HEK293T (cell line): ENCODE measurements at regions not wholly inside any gene's neighbourhood (a gene's known extent, or its start where the extent isn't known, plus 50 kb on each side); places are given as distances from the start of the nearest gene placed in this dataset.

ENCODE experiments used
- CTCF ChIA-PET: fragments of 350-600 bp; formaldehyde crosslinking; extraction: SDS; loops from one replicate; lab custom pipeline; 2021; ENCODE audit warnings: antibody characterized with exemption, inconsistent platforms; lab: Yijun Ruan, JAX
- POLR2A ChIA-PET: fragments of 350-600 bp; formaldehyde crosslinking; extraction: SDS; loops from one replicate; lab custom pipeline; 2020; ENCODE audit warnings: antibody characterized with exemption, inconsistent platforms; lab: Yijun Ruan, JAX
- DNase-seq: peaks from one replicate; pipeline ENCODE4 v3.0.0; 2012; ENCODE audit warnings: mixed read lengths; ENCODE audit errors: extremely low spot score
- ARNT ChIP-seq: fragments of 450-650 bp; IDR thresholded peaks from 2 replicates; pipeline ENCODE4 v1.6.1; 2017; ENCODE audit warnings: mild to moderate bottlenecking
- BHLHE40 ChIP-seq: fragments of 450-650 bp; IDR thresholded peaks from 2 replicates; pipeline ENCODE4 v1.6.1; 2016; ENCODE audit warnings: mild to moderate bottlenecking, moderate library complexity, borderline replicate concordance
- CTBP1 ChIP-seq: fragments of 450-650 bp; IDR thresholded peaks from 2 replicates; pipeline ENCODE4 v1.6.1; 2016; ENCODE audit warnings: borderline replicate concordance
- ELF4 ChIP-seq: fragments of 450-650 bp; IDR thresholded peaks from 2 replicates; pipeline ENCODE4 v1.6.1; 2017; ENCODE audit warnings: antibody characterized with exemption
- FOXA1 ChIP-seq: fragments of 450-650 bp; IDR thresholded peaks from 2 replicates; pipeline ENCODE4 v1.6.1; 2016; ENCODE audit warnings: mild to moderate bottlenecking
- FOXK2 ChIP-seq: fragments of 450-650 bp; IDR thresholded peaks from 2 replicates; pipeline ENCODE4 v1.6.1; 2016; ENCODE audit warnings: mild to moderate bottlenecking
- FOXM1 ChIP-seq: fragments of 450-650 bp; IDR thresholded peaks from 2 replicates; pipeline ENCODE4 v1.6.1; 2017; ENCODE audit warnings: mild to moderate bottlenecking, borderline replicate concordance
- HDGF ChIP-seq: fragments of 450-650 bp; IDR thresholded peaks from 2 replicates; pipeline ENCODE4 v1.6.1; 2017; ENCODE audit warnings: antibody characterized with exemption, borderline replicate concordance
- L3MBTL2 ChIP-seq: fragments of 450-650 bp; conservative IDR thresholded peaks from 2 replicates; pipeline ENCODE4 v1.6.1; 2016; ENCODE audit warnings: mild to moderate bottlenecking
- LEF1 ChIP-seq: fragments of 450-650 bp; IDR thresholded peaks from 2 replicates; pipeline ENCODE4 v1.6.1; 2017; ENCODE audit warnings: mild to moderate bottlenecking, borderline replicate concordance
- NFRKB ChIP-seq: fragments of 450-650 bp; IDR thresholded peaks from 2 replicates; pipeline ENCODE4 v1.6.1; 2016; ENCODE audit warnings: mild to moderate bottlenecking, moderate library complexity
- SP1 ChIP-seq: fragments of 450-650 bp; IDR thresholded peaks from 2 replicates; pipeline ENCODE4 v1.6.1; 2017
- SUZ12 ChIP-seq: fragments of 450-650 bp; IDR thresholded peaks from 2 replicates; pipeline ENCODE4 v1.6.1; 2016; ENCODE audit warnings: mild to moderate bottlenecking
- TARDBP ChIP-seq: fragments of 450-650 bp; IDR thresholded peaks from 2 replicates; pipeline ENCODE4 v1.6.1; 2016
- ZNF384 ChIP-seq: fragments of 450-650 bp; IDR thresholded peaks from 2 replicates; pipeline ENCODE4 v1.6.1; 2016
- TF ChIP-seq, protein P1 (sequence below): fragments of 450-650 bp; IDR thresholded peaks from 2 replicates; pipeline ENCODE4 v1.6.1; 2016

DNA sequence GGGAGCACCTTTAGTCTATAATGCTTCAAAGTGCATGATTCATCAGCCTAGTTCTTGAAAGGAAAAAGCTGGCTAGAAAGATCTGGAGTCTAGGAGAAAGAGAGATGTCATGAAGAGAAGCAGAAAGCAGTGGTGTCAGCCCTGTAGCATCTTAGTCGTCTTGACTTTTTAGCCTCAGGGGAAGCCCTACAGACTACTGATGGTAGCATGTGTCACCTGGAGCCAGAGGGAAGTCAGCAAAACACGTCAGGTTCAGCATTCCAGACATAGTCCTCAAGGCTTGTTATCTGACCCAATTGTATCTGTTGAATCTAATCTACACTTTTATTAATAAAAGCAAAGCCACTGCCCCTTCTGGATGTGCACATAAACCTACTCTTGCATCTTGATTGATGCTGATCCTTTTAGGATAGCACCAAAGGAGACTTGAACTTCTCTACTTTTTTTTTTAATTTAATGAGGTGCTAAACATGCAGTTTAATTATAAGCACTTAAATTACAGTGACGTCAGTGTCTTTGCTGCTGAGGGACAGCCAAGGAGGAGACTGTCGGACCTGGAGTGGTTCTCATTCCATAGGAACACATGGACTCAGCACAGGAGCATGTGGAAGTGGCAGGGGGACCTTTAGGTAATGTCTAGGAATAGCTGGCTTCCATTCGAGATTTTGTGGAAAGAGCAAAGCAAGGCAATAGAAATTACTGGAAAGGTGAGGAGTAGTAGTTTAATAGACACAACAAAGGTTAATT lies 525.5 kb upstream of the SGCG start:
- DNase-seq: no peak
- POLR2A ChIA-PET: no interaction called here
- CTCF ChIA-PET: no interaction called here
- TF ChIP-seq LEF1 (no peak), BHLHE40 (no peak), ARNT (no peak), ELF4 (no peak), ZNF384 (no peak), L3MBTL2 (no peak), FOXA1 (no peak), FOXM1 (no peak), HDGF (no peak), SUZ12 (no peak), SP1 (no peak), NFRKB (no peak), FOXK2 (no peak)

DNA sequence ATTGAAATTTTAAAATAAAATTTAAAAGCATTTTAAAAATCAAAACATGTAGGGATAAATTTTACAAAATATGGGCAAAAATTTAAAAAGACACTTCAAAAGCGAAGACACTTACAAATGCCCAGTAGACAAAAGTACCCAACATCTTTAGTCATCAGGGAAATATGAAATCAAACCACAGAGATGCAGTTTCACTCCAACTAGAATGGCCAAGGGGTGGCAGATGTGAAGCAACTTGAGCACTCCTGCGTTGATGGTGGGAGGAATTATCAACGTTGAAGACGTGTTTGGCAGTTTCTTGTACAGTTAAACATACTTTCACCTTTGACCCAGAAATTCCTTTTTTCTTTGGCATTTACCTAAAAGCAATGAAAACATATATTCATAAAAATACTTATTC lies 518.0 kb upstream of the SGCG start:
- DNase-seq: no peak
- POLR2A ChIA-PET: no interaction called here
- TF ChIP-seq, protein P1, sequence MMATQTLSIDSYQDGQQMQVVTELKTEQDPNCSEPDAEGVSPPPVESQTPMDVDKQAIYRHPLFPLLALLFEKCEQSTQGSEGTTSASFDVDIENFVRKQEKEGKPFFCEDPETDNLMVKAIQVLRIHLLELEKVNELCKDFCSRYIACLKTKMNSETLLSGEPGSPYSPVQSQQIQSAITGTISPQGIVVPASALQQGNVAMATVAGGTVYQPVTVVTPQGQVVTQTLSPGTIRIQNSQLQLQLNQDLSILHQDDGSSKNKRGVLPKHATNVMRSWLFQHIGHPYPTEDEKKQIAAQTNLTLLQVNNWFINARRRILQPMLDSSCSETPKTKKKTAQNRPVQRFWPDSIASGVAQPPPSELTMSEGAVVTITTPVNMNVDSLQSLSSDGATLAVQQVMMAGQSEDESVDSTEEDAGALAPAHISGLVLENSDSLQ: no peak
- no peak for TF ChIP-seq SUZ12
- TF ChIP-seq HDGF: no peak
- TF ChIP-seq SP1: no peak
- TF ChIP-seq BHLHE40: no peak
- no peak for TF ChIP-seq LEF1
- CTCF ChIA-PET: no interaction called here

DNA sequence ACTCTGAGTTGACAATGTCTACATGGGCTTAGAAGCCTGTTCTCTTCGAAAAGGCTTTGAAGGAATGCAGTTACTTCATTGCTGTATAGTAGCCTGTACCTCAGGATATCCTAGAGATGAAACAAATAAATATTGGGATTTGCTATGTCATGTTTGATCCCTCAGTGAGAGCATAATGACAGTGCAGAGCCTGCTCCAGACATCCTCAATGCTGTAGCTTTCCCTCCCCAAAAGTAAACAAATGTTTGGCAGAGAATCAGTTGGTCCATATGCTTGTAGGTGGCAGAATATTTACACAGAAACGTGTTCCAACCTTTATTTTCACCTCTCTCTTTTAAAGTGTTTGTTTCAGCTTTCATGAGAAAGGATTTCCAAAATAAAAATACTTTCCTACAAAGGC lies 515.3 kb upstream of the SGCG start:
- POLR2A ChIA-PET: no interaction called here
- CTCF ChIA-PET: no interaction called here
- TF ChIP-seq ZNF384 (no peak), ARNT (no peak), TARDBP (no peak), SUZ12 (no peak), L3MBTL2 (no peak), LEF1 (no peak), FOXA1 (no peak), ELF4 (no peak)
- TF ChIP-seq, protein P1: no peak
- DNase-seq: no peak

DNA sequence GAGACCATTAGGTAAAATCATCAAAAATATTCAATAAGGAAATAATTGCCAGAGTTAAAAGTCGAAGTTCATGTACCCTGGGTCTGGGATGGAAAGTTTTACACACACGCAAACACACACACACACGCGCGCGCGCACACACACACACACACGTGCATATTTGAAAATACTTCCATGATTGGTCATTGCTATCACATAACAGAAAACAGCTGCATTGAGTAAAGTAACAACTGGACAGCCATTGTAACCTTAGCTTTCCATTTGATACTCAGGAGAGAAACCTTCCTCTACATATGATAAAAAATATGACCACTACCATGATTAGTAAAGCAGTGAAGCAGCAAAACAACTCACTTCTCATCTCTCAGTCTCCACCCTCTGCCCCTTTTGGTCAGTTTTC lies 490.0 kb upstream of the SGCG start:
- ChIA-PET POLR2A (no interaction called here), CTCF (no interaction called here)

DNA sequence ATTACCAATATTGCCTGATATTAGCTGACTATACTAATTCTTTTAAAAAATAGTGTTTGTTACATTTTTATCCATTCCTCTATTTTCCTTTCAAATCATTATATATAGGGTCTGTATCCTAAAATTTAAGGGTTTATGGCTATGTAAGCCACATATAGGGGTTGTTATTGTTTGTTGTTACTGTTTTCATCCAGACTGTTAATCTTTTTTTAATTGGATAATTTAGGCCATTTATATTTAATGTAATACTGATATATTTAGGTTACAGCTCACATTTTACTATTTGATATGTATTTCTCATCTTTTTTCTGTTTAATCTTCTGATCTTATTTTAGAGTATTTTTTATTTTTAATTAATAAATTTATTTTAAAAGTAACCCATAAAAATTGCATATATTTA lies 487.1 kb upstream of the SGCG start:
- no peak for DNase-seq
- ChIA-PET POLR2A (no interaction called here), CTCF (interaction anchor here (0.7 kb wide), 1 partner anchor 204 kb away, joined by 3 read pairs; no protein-coding TSS in a partner anchor)
- TF ChIP-seq L3MBTL2: no peak
- TF ChIP-seq ARNT: no peak
- no peak for TF ChIP-seq NFRKB
- TF ChIP-seq HDGF: no peak
- no peak for TF ChIP-seq BHLHE40
- no peak for TF ChIP-seq SUZ12
- no peak for TF ChIP-seq SP1
- TF ChIP-seq FOXA1: no peak
- TF ChIP-seq FOXK2: no peak
- TF ChIP-seq TARDBP: no peak
- TF ChIP-seq CTBP1: no peak
- no peak for TF ChIP-seq FOXM1
- no peak for TF ChIP-seq ZNF384
- TF ChIP-seq, protein P1: no peak

More for the DNA sequence above, 490.0 kb upstream of the SGCG start:
- TF ChIP-seq FOXM1 (no peak), HDGF (no peak), ZNF384 (no peak), FOXK2 (no peak), BHLHE40 (no peak)
- no peak for DNase-seq

DNA sequence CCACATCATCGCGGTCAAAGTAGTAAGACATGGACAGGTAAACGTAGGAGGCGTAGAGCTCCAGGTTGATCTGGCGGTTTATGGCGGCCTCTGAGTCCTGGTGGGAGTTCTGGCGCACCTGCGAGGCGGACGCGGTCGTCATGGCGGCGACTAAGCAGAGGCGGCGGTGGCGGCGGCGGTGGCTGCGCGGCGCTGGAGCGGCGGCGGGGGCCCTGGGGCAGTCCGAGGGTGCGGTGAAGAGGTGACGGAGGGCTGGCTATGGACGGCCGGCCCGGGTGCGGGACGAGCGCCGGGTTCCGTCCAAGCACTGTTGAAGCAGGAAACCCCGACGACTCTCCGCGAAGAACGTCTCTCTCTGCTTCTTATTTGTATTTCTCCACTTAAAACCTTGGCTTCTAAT lies 484.3 kb upstream of the SGCG start:
- TF ChIP-seq FOXM1: no peak
- TF ChIP-seq FOXA1: no peak
- no peak for TF ChIP-seq BHLHE40
- no peak for TF ChIP-seq HDGF
- TF ChIP-seq ZNF384: no peak
- no peak for TF ChIP-seq FOXK2
- no peak for TF ChIP-seq SUZ12
- no peak for TF ChIP-seq CTBP1
- no peak for TF ChIP-seq SP1
- no peak for TF ChIP-seq LEF1
- no peak for TF ChIP-seq TARDBP
- no peak for TF ChIP-seq NFRKB
- ChIA-PET POLR2A (no interaction called here), CTCF (no interaction called here)
- DNase-seq: no peak
